GM13976 (cell line): ENCODE measurements at regions not wholly inside any gene's neighbourhood (a gene's known extent, or its start where the extent isn't known, plus 50 kb on each side); places are given as distances from the start of the nearest gene placed in this dataset.

Source experiments
- DNase-seq: peaks from one replicate; pipeline ENCODE4 v3.0.0; 2012; ENCODE audit warnings: low spot score
- CTCF ChIP-seq: IDR thresholded peaks from 2 replicates; pipeline ENCODE4 v1.5.1; 2012; ENCODE audit warnings: borderline replicate concordance, mild to moderate bottlenecking; ENCODE audit not compliant: insufficient read depth; ENCODE audit errors: extremely low read depth, missing control alignments, control extremely low read depth
- in situ Hi-C: fragments of 300-500 bp; cut with MboI; formaldehyde crosslinking; loops from one replicate; pipeline ENCODE4 v1.12.0; 2022; ENCODE audit warnings: low sequenced_read_pairs, mixed read lengths, inconsistent platforms; ENCODE audit not compliant: unreplicated experiment

GRCh38 chr5:164053123-164053522 lies 547.7 kb downstream of the MAT2B start:
- no peak for TF ChIP-seq CTCF
- in situ Hi-C loops, result no loop called here
- no peak for DNase-seq

GRCh38 chr5:164054461-164054860 lies 549.0 kb downstream of the MAT2B start:
- in situ Hi-C loops, result no loop called here
- TF ChIP-seq CTCF, result no peak
- DNase-seq, result no peak

- TF ChIP-seq CTCF, result no peak
- in situ Hi-C loops, result no loop called here
- DNase-seq, result no peak
Observed at GRCh38 chr5:164057121-164057520, 551.7 kb downstream of the MAT2B start.

- no peak for DNase-seq
- in situ Hi-C loops, result no loop called here
- TF ChIP-seq CTCF, result no peak
Observed at GRCh38 chr5:164058621-164059020, 553.2 kb downstream of the MAT2B start.

GRCh38 chr5:164059471-164059870 lies 554.1 kb downstream of the MAT2B start:
- no peak for DNase-seq
- no peak for TF ChIP-seq CTCF
- in situ Hi-C loops, result no loop called here

- TF ChIP-seq CTCF, result no peak
- DNase-seq, result no peak
- in situ Hi-C loops, result no loop called here
Observed at GRCh38 chr5:164060786-164061355, 555.5 kb downstream of the MAT2B start.

GRCh38 chr5:164062304-164062703 lies 556.9 kb downstream of the MAT2B start:
- in situ Hi-C loops, result no loop called here
- TF ChIP-seq CTCF, result no peak
- no peak for DNase-seq
